ENCODE measurements at regions not wholly inside any gene's neighbourhood (a gene's known extent, or its start where the extent isn't known, plus 50 kb on each side); places are given as distances from the start of the nearest gene placed in this dataset.

DNA sequence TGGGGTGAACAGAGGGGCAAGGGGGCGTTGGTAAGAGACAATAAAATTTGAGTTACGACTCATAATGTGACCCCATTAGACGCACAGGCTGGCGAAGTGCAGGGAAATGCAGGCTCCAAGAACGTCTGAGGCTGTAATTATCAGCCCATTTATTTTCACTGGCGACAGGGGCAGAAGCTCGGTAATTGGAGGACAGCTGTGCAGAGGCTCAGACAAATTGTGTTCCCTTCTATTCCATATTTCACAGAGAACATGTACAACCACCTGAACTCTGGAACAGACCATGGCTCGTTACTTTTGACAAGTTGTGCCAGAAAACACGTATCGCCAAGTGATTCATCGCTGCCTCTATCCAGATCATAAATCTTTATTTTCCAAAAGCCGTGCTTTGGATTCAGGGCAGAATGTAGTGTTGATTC lies 137.3 kb upstream of the FRMD4A start:
- DNase-seq: no peak

DNA sequence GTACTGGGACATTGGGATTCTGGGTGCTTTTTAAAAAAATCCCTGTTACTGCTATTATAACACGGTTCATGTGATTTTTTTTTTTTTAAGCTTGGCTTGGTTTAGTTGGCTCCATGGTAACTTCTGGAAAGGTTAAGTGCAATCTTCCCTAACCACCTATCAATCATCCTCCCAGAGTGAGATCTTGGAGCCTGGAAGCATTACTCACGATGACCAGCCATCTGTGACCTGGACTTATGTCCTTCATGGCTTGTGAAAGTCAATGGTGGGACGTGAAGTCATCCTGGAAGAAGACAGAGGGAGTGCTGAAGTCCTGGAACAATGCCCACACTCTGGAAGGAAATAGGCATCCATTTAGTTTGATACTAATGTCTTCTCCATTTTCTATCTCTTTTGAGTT lies 135.5 kb upstream of the FRMD4A start:
- DNase-seq: no peak

DNA sequence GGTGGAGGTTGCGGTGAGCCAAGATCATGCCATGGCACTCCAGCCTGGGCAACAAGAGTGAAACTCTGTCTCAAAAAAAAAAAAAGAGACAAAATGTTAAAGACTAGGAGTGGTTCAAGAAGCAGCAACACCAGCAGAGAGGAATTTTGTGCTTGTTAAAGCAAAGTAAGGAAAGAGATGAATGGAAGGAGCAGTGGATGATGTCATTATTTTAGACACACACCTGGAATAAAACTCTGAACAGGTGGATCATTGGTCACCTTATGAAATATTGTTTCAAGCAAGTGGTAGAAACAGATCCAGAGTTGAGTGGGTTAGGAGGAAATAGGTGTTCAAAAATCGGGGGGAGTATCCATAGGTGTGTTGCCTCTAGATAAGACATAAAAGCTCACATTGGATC lies 129.7 kb upstream of the FRMD4A start:
- no peak for DNase-seq

DNA sequence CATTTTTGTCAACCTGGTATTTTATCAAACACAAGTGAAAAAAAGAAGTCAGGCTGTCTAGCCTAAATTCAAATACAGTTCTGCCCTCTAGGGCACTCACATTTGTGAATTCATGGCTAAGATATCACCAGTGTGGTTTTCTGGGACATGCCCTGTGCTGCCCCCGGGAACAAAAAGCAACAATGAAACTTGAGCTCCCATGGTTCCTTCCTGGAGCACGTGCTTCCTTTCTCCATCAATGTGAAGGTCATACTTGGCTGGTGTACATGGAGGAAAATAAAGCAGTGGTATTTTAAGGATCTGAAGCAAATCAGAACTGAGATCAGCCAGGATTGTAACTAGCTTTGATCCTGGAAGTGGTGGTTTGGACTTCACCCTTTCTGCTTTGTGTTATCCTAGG lies 128.9 kb upstream of the FRMD4A start:
- DNase-seq: no peak

DNA sequence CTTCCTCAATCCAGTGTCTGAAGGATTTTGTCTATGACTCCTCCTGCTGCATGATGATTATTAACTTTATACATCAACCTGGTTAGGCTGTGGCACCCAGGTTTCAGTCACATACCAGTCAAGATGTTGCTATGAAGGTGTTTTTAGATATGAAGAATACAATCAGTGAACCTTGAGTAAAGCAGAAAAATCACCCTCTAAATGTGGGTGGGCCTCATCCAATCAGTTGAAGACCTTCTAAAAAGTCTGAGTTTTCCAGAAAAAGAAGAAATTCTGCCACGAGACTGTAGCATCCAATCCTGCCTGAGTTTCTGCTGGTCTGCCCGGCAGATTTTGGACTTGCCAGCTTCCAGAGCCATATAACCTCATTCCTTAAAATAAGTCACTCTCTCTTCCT lies 126.1 kb upstream of the FRMD4A start:
- no peak for DNase-seq

DNA sequence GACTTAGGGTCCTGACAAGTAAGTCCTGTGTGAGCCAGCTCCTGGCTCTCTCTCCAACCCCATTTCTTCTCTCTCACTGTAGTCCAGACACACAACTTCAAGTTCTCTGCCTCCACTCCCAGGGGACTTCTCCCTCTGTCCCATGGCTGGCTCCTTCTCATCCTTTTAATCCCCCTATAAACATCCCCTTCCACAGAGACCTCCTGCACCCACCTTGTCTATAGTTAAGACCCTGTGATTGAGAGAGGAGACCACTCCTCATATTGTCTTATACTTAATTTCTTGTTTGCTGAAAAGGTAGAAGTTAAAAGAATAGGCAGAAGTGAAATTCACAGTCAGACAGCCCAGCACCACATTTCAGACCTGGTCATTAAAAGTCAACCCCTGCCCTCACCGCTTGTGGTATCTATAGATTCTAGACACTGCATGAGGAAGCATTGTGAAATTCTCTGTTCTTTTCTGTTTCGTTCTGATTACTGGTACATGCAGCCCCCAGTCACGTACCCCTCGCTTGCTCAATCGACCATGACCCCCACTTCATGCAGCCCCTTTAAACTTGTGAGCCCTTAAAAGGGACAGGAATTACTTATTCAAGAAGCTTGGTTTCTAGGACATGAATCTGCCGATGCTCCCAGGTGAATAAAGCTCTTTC lies 125.6 kb upstream of the FRMD4A start:
- no peak for DNase-seq

DNA sequence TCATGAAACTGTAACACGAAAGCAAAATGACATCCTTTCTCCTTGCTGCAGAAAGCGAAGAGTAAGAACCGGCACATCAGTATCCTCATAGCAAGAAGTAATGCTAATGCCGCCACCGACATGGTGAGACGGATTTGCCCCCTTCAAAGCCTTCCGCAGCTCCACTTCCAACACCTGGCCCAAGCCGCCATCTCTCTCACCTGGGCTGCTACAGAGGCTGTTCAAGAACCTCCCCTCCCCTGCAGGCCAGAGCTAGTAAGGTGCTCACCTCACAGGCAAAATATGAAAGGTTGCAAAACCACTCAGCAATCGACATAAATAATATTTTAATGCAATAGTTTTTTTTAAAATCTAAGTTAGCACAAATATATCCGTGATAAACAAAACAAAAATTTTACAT lies 123.9 kb upstream of the FRMD4A start:
- no peak for DNase-seq

DNA sequence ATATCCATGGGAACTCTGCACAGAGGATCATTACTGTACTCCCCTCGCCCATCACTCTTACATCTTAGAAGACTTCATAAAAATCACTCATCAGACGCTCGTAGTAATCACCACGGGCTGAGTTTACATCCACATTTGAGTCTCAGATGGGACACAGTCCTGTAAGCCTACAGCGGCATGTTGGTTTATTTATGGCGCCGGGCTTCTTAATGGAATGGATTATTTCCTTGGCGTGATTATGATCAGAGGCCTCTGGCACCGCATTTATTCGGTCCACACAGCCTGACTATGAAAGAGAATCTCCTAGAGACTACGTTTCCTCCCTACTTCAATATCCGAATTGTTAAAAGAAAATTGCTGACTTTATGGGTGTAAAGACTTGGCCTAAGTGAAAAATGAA lies 123.5 kb upstream of the FRMD4A start:
- no peak for DNase-seq

DNA sequence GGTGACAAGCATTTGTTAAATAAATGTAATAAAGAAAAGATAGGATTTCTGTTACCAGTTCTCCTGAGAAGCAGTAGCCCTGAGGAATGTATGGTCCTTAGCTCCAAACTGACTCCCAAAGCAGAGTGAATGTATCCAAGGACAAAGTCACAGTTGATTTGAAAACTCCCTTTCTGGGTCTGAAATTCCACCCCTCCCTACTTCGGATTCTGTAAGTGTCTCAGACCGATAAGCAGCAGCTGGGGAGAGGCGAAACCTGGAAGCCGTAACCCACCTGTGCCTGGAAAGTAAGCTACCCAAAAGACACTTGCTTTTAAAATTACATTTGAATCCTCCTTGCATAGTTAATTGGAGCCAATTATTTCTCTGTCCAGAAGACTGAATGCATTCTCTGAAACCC lies 122.9 kb upstream of the FRMD4A start:
- no peak for DNase-seq

DNA sequence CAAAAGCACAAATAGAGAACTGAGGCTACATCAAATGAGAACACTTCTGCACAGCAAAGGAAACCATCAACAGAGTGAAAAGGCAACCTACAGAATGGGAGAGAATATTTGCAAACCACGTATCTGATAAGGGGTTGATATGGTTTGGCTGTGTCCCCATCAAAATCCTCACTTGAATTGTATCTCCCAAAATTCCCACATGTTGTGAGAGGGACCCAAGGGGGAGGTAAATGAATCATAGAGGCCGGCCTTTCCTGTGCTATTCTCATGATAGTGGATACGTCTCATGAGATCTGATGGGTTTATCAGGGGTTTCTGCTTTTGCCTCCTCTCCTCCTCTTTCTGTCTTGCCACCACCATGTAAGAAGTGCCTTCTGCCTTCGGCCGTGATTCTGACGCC lies 120.6 kb upstream of the FRMD4A start:
- DNase-seq: no peak

DNA sequence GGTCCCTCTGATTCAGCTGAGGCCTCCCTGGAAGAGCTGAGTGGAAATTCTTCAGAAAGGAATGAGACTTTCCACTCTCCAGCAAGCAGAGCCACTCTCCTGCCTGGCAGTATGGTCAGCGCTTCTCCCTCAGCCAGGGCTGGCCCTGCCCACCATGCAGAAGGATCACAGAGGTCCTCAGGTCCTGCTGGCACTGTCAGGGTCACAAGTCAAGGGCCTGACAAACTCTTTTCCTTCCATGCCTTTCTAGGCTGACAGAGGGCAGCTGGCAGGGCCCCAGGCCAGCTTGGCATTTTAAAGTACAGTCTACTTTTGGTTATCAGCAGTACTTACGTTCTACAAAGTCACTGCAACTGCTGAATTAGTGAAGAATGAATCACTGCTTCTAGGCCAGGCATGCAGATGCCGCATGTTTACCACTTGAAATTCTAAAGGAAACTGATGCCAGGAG lies 119.3 kb upstream of the FRMD4A start:
- DNase-seq: no peak

DNA sequence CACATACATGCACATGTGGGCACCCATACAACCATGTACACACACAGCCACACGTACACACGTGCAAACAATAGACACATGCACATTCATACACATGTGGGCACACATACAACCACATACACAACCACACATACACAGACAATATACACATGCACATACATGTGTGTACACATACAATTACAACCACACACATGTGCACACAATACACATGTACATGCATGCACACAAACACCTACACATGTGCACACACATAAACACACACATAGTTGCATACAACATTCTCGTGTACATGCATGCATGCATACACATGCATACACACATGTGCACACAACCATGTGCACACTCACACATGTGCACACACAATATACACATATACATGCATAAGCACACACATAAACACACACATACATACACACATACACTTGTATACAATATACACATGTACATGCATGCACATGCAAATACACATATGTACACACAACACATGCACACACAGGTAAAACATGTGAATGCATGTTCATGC lies 118.6 kb upstream of the FRMD4A start:
- no peak for DNase-seq

DNA sequence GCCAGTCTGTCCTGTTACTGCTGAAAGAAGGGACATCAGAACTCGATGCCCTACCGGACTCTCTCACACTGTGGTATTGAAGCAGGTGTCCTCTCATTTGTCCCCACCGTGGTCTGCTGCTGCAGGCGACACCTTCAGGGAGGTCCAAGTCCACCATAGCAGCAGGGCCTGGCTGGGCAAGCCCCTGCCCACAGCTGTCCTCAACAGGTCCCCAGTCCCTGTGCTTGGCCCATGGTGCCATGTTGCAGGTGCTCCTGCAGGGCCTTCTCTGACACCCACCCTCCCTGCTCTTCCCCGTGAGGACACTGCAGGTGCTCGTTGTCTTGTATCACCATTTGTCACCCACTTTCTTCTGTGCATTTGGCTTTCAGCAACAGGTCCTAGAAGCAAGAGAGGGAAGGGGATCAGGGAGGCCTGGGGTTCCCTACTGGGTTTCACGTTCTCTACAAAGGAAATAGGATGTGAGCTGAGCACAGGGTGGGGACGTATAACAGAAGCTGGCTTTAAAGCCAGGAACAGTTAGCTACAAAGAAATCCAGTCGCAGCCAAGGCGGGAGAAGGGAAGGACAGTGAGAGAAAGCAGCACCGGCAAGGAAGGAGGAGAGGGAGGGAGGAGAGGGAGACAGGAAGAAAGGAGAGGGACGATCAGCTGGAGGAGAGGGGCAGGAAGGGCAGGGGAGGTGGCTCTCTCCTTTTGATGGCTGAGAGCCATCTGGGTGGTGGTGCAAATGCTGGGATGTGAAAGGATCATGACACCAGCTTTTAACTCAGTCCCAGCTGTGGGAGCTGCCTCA lies 117.7 kb upstream of the FRMD4A start:
- DNase-seq: no peak

DNA sequence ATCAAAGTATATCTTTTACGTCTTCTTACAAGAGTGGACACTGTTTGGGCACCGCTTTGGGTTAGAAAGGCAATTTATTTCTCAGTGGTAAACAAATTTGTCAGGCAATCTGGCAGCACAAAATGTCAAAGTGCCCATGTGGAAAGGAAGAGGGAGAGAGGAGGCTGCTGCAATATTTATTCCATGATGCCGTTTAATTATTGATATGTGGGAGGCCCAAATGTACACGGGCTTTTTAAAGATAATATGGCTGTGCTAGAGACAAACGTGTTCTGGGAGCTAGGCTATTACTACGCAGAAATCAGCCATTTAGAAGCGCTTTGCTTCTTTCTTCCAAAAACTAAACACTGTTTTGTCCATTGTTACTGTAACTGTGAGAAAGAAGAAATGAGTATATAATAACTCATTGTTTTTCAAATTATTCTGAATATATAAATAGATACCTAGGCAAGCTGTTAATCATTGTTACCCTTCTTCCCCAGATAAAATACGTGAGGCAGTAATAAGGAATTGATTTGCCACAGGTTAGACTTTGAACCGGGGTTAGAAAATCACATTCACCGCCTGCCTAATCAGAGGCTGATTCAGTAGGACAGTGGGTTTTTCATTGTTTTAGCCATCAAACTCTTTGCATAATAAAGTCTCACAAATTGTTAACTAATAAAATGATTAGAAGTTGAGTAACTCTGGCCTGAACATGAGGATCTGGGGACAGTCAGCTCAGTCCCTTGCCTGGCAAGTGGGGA lies 116.5 kb upstream of the FRMD4A start:
- DNase-seq: no peak

DNA sequence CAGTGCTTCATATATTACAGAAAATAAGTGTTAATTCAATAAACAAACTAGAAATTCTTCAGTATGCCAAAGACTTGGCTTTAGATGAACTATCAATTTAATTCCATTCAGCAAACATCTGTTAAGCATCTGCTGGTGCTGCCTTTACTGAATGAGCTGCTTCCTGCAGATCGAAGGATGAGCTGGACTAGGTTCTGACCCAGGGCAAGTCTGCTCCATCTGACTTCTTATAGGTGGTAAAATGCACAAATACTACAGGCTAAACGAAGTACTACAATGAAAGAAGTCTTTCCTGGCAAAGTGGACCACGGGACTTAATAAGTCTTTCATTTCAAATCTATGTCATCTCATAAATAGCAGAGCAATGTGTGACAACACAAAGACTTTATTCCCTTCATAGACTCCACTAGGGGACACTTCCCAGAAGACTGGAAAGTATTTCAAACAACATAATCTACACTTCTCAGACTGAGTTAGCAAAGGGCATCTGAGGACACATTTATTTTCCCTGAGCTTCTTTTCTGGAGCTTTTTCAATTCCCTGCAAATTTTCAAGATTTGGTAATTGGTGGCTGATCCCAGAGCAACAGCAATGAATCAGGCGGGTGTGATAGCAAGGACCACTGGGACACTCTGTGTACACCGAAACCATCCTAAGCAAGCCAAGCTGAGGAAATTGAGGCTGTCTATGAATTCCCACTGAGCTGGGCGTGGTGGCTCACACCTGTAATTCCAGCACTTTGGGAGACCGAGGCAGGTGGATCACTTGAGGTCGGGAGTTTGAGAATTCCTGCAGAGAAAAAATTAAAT lies 108.9 kb upstream of the FRMD4A start:
- no peak for DNase-seq

DNA sequence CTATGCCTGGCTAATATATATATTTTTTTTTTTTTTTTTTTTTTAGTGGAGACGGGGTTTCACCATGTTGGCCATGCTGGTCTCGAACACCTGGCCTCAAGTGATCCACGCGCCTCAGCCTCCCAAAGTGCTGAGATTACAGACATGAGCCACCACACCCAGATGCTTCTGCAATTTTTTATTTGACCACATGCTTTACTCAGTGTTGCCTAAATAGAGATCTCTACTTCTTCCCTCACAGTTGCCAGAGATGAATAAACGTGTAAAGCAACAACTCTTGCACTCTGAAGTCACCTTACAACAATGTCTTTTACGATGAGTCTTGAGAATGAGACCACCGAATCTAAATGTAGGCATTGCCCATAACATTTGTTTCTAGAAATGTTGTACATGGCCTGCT lies 107.9 kb upstream of the FRMD4A start:
- no peak for DNase-seq

DNA sequence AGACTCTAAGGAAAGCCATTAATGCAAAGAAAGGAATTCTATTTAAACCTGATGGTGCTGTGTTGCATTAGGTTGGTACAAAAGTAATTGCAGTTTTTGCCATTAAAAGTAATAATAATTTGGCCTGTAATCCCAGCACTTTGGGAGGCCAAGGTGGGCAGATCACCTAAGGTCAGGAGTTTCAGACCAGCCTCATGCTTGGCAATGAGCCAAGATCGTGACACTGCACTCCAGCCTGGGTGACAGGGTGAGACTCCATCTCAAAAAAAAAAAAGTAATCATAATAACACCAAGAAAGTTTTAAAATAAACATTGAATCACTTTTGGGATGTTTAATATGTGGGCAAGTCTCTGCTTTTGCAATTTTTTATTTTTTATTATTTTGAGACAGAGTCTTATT lies 107.3 kb upstream of the FRMD4A start:
- DNase-seq: no peak

DNA sequence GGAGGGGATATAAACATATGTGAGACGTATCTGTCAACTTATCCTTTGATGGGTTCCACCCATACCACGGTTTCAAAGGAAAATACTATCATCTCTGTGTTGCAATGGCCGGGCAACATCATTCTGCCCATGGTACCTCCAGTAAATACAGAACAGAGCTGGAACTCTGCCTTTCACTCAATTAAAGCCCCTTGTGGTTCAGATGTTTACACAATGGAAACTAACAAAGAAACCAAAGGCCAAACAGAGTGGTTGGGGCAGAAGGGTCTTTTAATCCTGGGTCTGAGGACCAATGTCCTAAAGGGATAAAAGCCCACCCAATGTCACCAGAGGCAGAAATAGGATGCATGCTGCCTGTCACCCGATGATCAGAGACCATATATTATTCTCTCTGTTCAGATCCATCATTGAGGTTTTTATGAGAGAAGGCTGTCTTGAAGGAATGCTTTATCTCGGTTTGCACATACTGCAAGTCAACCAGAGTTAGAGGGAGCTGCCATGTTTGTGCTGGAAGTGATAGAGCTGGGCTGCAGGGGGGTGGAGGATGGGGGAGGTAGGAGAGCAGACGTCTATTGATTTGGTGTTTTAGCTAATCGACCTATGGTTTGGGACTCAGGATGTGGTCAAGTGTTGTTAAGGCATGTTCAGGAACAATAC lies 105.4 kb upstream of the FRMD4A start:
- DNase-seq: no peak

DNA sequence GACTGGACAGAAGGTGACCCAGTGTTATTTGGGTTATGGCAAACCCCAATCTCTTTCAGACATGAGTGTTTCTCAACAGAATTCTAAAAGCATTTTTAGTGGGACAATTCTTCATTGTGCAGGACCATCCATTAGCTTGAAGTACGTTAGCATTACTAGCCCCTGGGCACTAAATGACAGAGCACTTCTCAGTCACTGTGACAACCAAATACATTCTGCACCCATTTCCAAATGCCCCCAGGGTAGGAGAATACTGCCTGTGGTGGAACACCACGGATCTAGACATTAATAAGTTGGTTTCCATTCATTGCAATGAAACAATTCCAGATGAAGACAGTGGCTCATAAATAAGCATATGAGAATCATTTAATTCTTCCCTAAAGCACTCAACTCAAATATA lies 102.4 kb upstream of the FRMD4A start:
- no peak for DNase-seq

DNA sequence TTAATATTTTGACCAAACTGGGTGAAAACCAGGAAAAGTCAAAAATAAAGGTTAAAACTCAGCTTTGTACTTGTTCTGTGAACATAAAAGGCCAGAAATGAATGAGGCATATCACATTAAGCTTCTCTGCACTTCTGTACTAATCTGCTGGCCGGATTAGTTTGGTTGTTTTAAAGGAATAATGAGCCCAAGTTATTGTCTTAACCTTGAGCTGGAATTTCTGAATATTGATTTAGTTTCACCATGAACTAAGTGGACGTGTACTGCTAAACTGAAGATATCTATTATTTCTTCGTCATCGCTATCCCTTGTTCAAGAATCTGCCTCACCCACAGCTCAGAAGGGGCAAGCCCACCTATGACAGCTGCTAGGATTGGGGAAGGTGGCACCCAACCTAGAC lies 101.1 kb upstream of the FRMD4A start:
- no peak for DNase-seq

DNA sequence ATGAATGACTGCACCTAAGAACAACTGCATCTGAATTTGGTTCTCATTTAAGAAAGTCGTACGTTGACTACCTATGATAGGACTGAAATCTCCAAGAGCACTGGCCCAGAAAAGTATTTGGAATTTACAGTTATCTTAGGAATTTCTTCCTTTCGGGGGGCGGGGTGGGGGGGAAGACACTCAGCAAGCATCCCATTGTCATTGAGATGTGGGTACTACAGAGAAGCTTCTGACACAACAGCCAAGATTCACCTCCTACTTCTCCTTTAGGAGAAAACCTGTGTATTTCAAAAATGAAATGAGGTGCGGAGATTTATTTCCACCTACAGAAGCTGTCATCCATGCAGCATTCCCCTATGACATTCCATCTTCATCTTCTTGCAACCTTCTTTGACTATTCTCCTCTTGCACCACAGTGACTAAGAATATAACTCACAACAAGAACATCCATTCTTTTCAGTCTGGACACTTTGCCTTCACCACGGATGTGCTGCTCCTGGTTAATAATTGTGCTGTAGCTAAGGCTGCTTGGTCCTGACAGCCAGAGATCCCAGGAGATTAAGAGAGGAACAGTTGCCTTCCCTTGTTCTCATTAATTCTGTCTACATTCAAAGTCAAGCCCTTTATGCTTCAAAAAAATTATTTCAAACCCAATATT lies 98.4 kb upstream of the FRMD4A start:
- DNase-seq: no peak

DNA sequence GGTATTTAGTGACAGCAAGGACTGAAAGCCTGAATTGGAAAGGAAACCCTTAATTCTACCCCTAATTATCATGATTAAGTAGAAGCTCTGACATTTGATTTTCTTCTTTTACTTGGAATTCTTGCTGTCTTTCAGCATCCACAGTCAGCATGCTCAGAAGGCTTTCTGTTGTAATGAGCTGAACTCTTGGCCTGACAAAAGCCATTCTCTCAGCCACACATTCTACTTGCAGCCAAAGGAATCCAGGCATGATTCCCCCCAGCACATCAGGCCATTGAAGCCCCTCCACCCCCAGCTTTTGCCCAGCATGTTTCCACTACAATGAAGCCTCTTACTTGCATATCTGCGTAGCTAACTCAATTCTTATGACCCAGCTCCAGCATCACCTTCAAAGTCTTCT lies 94.3 kb upstream of the FRMD4A start:
- no peak for DNase-seq
